Adrenal gland (tissue), 5 donors: ENCODE measurements at regions not wholly inside any gene's neighbourhood (a gene's known extent, or its start where the extent isn't known, plus 50 kb on each side); places are given as distances from the start of the nearest gene placed in this dataset.

Experiments used
- CTCF ChIP-seq, 6 experiments: fragments of 450-650 bp in 4 of 6; fragments of 200-600 bp in 2 of 6; sonication (generic) in 1 of 6; IDR thresholded peaks; 1 replicate in 5 of 6; 2 replicates in 1 of 6; pipeline versions ENCODE4 v1.5.1 to v1.8.0; 2016 to 2021; ENCODE audit warnings: antibody characterized with exemption in 6 of 6, mild to moderate bottlenecking in 2 of 6, moderate library complexity in 1 of 6
- POLR2A ChIP-seq, 2 donors: fragments of 450-650 bp; IDR thresholded peaks; one replicate each; pipeline ENCODE4 v1.6.1; 2017; ENCODE audit warnings: antibody characterized with exemption in 2 of 2, mild to moderate bottlenecking in 2 of 2, moderate library complexity in 1 of 2
- donor health status: DM: no; HTN: no; CAD: no.

GRCh38 chr21:39010629-39011404 is 172.4 kb downstream of the PSMG1 start:
- TF ChIP-seq CTCF (IDR thresholded peaks at IDR 0.05) (no peak), POLR2A (IDR thresholded peaks at IDR 0.05) (no peak)
